ENCODE measurements at regions not wholly inside any gene's neighbourhood (a gene's known extent, or its start where the extent isn't known, plus 50 kb on each side); places are given as distances from the start of the nearest gene placed in this dataset.
"Not testable (repeated sequence)": the region's sequence is repeated elsewhere in the genome, so short reads cannot be mapped to it uniquely, and the experiment has no call there.

DNA sequence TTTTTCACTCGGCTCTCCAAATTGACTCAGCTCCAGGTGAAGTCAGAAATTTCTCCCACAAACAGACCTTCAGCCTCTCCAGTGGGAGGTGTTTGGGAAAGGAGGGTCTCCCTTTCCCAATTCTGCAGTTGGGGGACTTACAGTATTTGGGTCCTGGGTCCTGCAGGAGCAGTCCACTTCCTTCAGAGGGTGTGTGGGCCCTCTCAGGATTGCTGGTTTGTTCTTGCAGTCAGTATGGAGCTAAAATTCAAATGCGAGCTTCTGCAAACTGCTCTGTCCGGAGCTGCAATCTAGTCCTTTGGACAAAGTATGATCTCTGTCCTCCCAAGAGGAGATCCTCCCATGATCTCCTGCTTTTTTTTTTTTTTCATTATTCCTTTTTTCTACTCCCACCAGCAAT is 87.9 kb upstream of the MSTN start:
- ATAC-seq (ENCODE audit: insufficient number of reproducible peaks, low FRiP score, low read depth): no peak
- TF ChIP-seq, protein P1, sequence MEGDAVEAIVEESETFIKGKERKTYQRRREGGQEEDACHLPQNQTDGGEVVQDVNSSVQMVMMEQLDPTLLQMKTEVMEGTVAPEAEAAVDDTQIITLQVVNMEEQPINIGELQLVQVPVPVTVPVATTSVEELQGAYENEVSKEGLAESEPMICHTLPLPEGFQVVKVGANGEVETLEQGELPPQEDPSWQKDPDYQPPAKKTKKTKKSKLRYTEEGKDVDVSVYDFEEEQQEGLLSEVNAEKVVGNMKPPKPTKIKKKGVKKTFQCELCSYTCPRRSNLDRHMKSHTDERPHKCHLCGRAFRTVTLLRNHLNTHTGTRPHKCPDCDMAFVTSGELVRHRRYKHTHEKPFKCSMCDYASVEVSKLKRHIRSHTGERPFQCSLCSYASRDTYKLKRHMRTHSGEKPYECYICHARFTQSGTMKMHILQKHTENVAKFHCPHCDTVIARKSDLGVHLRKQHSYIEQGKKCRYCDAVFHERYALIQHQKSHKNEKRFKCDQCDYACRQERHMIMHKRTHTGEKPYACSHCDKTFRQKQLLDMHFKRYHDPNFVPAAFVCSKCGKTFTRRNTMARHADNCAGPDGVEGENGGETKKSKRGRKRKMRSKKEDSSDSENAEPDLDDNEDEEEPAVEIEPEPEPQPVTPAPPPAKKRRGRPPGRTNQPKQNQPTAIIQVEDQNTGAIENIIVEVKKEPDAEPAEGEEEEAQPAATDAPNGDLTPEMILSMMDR (IDR thresholded peaks at IDR 0.05): no peak

DNA sequence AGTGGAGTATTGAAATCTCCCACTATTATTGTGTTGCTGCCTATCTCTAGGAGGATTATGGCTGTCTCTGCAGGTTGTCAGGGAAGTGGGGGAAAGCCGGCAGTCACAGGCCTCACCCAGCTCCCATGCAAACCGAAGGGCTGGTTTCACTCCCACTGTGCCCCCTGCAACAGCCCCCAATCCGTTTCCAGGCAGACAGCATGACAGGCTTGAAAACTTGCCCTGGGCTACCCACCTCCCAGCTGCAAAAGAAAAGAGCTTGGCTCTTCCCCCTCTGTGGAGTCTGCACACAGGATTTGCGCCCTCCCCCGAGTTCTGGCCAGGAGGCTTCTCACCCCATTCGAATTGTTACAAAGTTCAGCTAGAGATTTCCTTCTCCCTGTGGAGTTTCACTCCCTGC is 87.4 kb upstream of the MSTN start:
- ATAC-seq (ENCODE audit: insufficient number of reproducible peaks, low FRiP score, low read depth) (no peak), DNase-seq (ENCODE audit: low spot score) (no peak)
- Histone ChIP-seq H3K4me3 (no peak overlapping the region), H3K27ac (no peak overlapping the region), H3K4me1 (ENCODE audit: control insufficient read depth in 1 of 2, low read depth in 2 of 2) (no peaks in the 10 kb centered on the region), H3K27me3 (replicated peaks; ENCODE audit: insufficient read depth) (no peaks in the 10 kb centered on the region), H3K9me3 (no peaks in the 10 kb centered on the region), H3K36me3 (no peaks in the 10 kb centered on the region)
- TF ChIP-seq, protein P1 (IDR thresholded peaks at IDR 0.05): no peak

More for the DNA sequence above, 87.9 kb upstream of the MSTN start:
- Histone ChIP-seq H3K9me3 (no peaks in the 10 kb centered on the region), H3K27me3 (replicated peaks; ENCODE audit: insufficient read depth) (no peaks in the 10 kb centered on the region), H3K36me3 (no peaks in the 10 kb centered on the region), H3K27ac (no peak overlapping the region), H3K4me1 (ENCODE audit: control insufficient read depth in 1 of 2, low read depth in 2 of 2) (no peaks in the 10 kb centered on the region), H3K4me3 (no peak overlapping the region)
- DNase-seq (ENCODE audit: low spot score): no peak

DNA sequence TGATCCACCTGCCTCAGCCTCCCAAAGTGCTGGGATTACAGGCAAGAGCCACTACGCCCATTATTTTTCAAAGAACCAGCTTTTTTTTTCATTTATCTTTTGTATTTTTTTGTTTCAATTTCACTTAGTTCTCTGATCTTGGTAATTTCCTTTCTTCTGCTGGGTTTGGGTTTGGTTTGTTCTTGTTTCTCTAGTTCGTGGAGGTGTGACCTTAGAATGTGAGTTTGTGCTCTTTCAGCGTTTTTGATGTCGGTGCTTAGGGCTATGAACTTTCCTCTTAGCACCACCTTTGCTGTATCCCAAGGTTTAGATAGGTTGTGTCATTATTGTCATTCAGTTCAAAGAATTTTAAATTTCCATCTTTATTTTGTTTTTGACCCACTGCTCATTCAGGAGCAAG is 86.7 kb upstream of the MSTN start:
- Histone ChIP-seq H3K4me3 (no peak overlapping the region), H3K36me3 (no peaks in the 10 kb centered on the region), H3K27me3 (replicated peaks; ENCODE audit: insufficient read depth) (no peaks in the 10 kb centered on the region), H3K27ac (no peak overlapping the region), H3K9me3 (no peaks in the 10 kb centered on the region), H3K4me1 (ENCODE audit: control insufficient read depth in 1 of 2, low read depth in 2 of 2) (no peaks in the 10 kb centered on the region)
- ATAC-seq (ENCODE audit: insufficient number of reproducible peaks, low FRiP score, low read depth): no peak
- TF ChIP-seq, protein P1 (IDR thresholded peaks at IDR 0.05): no peak
- no peak for DNase-seq (ENCODE audit: low spot score)

DNA sequence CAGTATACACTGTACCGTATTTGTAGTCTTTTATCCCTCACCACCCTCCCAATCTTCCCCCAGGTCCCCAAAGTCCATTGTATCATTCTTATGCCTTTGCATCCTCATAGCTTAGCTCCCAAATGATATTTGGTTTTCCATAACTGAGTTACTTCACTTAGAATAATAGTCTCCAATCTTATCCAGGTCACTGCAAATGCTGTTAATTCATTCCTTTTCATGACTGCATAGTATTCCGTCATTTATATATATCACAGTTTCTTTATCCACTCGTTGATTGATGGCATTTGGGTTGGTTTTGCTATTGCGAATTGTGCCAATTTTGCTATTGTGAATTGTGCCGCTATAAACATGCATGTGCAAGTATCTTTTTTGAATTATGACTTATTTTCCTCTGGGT is 83.6 kb upstream of the MSTN start:
- not testable (repeated sequence) for H3K27me3 ChIP-seq (replicated peaks; ENCODE audit: insufficient read depth); DNase-seq (ENCODE audit: low spot score); H3K4me1 ChIP-seq (ENCODE audit: control insufficient read depth in 1 of 2, low read depth in 2 of 2); H3K4me3 ChIP-seq; H3K36me3 ChIP-seq; H3K27ac ChIP-seq; ATAC-seq (ENCODE audit: insufficient number of reproducible peaks, low FRiP score, low read depth); H3K9me3 ChIP-seq

DNA sequence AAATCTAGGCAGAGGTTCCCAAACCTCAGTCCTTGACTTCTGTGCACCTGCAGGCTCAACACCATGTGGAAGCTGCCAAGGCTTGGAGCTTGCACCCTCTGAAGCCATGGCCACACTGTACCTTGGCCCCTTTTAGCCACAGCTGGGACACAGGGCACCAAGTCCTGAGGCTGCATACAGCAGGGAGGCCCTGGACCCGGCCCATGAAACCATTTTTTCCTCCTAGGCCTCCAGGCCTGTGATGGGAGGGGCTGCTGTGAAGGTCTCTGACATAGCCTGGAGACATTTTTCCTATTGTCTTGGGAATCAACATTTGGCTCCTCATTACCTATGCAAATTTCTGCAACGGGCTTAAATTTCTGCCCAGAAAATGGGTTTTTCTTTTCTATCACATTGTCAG is 77.9 kb upstream of the MSTN start:
- not testable (repeated sequence) for H3K27ac ChIP-seq; H3K4me3 ChIP-seq; ATAC-seq (ENCODE audit: insufficient number of reproducible peaks, low FRiP score, low read depth); H3K9me3 ChIP-seq; DNase-seq (ENCODE audit: low spot score); H3K36me3 ChIP-seq; H3K27me3 ChIP-seq (replicated peaks; ENCODE audit: insufficient read depth); H3K4me1 ChIP-seq (ENCODE audit: control insufficient read depth in 1 of 2, low read depth in 2 of 2)

DNA sequence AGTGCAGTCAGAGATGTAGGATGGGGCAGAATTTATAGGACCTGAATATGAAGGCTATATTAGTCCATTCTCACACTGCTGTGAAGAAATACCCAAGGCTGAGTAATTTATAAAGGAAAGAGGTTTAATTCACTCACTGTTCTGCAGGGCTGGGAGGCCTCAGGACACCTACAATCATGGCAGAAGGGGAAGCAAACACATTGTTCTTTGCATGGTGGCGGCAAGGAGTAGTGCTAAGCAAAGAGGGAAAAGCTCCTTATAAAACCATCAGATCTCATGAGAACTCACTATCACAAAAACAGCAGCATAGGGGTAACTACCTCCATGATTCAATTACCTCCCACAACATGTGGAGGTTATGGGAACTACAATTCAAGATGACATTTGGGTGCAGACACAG is 76.8 kb upstream of the MSTN start:
- no peaks in the 10 kb centered on the region for H3K36me3 ChIP-seq
- H3K4me3 ChIP-seq: no peak overlapping the region
- TF ChIP-seq, protein P1 (IDR thresholded peaks at IDR 0.05): no peak
- no peak for DNase-seq (ENCODE audit: low spot score)
- no peaks in the 10 kb centered on the region for H3K27me3 ChIP-seq (replicated peaks; ENCODE audit: insufficient read depth)
- H3K27ac ChIP-seq: no peak overlapping the region
- no peak for ATAC-seq (ENCODE audit: insufficient number of reproducible peaks, low FRiP score, low read depth)
- no peaks in the 10 kb centered on the region for H3K4me1 ChIP-seq (ENCODE audit: control insufficient read depth in 1 of 2, low read depth in 2 of 2)
- no peaks in the 10 kb centered on the region for H3K9me3 ChIP-seq
